Activated CD8-positive, alpha-beta memory T cell treated with anti-CD3 and anti-CD28 coated beads, Interleukin-2, amount 10 ng/mL, durations not matched to agents 7 days and 5 days (primary cell): ENCODE measurements at regions not wholly inside any gene's neighbourhood (a gene's known extent, or its start where the extent isn't known, plus 50 kb on each side); places are given as distances from the start of the nearest gene placed in this dataset.

Source experiments
- ATAC-seq: fragments of 150-1000 bp; cut with Tn5 transposase; one replicate; pipeline ENCODE4 v1.10.0; 2021; ENCODE audit warnings: moderate library complexity
- CTCF ChIA-PET: fragments of 350-600 bp; sonication (Branson Sonifier 250); formaldehyde crosslinking; loops from one replicate; lab custom pipeline; 2021; ENCODE audit warnings: antibody characterized with exemption; lab: Charles Lee
- DNase-seq: peaks from one replicate; pipeline ENCODE4 v3.0.0-alpha.2; 2020
- H3K27ac Mint-ChIP-seq: one replicate; pipeline ENCODE4 v1.8.0; 2021; ENCODE audit warnings: mild to moderate bottlenecking, mixed read lengths
- H3K27me3 Mint-ChIP-seq: one replicate; pipeline ENCODE4 v1.8.0; 2021; ENCODE audit warnings: mixed read lengths
- H3K36me3 Mint-ChIP-seq: one replicate; pipeline ENCODE4 v1.8.0; 2021; ENCODE audit warnings: mild to moderate bottlenecking, mixed read lengths
- H3K4me1 Mint-ChIP-seq: one replicate; pipeline ENCODE4 v1.8.0; 2021; ENCODE audit warnings: mixed read lengths
- H3K4me3 Mint-ChIP-seq: one replicate; pipeline ENCODE4 v1.8.0; 2021; ENCODE audit warnings: mild to moderate bottlenecking, moderate library complexity, mixed read lengths
- H3K9me3 Mint-ChIP-seq: one replicate; pipeline ENCODE4 v1.8.0; 2022; ENCODE audit warnings: low read depth, mixed read lengths

DNA sequence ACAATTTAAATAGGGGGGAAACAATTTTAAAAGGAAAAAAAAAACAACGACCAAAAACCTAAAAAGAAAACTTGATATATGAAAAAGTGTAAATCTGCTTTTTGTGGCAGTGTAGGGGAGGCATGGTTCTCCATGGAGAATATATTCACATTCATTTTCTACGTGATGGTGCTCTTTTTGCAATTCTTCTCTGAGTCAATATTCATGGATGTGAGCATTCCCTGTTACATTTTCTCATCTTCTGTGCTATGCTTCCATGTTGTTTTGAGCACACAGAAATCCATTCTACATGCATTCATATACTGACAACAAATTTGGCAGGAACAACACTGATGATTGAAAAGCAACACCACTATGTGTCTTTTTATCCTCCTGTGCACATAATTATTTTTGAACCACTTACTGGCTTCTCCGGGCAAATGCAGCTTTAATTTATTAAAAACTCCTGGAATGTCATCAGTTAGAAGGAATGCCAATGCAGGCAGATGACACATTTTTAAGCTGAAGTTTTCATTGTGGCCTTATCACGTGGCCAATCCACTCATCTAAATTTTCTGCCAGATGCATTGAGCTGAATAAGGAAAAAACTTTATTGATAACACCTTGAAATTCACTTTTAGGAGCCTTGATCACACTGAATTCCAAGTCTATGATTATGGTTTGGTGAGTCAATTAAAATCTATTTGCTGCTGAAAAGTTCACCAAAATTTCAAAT is 590.6 kb downstream of the NUF2 start:
- ATAC-seq: no peak
- no peak for DNase-seq

DNA sequence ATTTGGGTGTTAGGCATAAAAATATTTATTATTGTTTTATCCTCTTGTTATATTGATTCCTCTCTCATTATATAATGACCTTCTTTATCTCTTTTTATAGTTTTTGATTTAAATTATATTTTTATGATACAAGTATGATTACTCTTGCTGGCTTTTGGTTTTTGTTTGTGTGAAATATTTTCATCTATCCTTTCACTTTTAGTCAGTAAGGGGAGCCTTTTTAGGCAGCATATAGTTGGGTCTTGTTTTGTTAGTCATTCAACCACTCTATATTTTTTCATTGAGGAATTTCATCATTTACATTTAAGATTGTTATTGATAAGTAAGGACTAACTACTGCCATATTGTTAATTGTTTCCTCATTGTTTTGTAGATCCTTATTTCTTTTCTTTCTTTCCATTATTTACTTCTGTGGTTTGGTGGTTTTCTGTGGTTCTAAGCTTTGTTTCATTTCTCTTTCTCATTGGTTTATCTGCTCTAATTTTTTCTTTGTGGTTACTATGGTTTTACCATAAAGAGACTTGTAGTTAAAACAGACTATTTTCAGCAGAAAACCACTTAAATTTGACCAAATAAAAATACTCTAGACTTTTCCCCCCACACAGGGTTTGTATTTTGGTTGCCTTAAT is 593.1 kb downstream of the NUF2 start:
- Mint-ChIP-seq H3K27ac (no peak overlapping the region), H3K27me3 (no peaks in the 10 kb centered on the region), H3K9me3 (no peaks in the 10 kb centered on the region), H3K4me1 (no peaks in the 10 kb centered on the region), H3K4me3 (no peak overlapping the region), H3K36me3 (no peaks in the 10 kb centered on the region)
- CTCF ChIA-PET: no interaction called here
- DNase-seq (no peak), ATAC-seq (no peak)

More for the DNA sequence above, 590.6 kb downstream of the NUF2 start:
- Mint-ChIP-seq H3K27me3 (no peaks in the 10 kb centered on the region), H3K4me1 (no peaks in the 10 kb centered on the region), H3K36me3 (no peaks in the 10 kb centered on the region), H3K27ac (no peak overlapping the region), H3K4me3 (no peak overlapping the region), H3K9me3 (peaks cover 5% of the 10 kb centered on the region)
- CTCF ChIA-PET: no interaction called here

DNA sequence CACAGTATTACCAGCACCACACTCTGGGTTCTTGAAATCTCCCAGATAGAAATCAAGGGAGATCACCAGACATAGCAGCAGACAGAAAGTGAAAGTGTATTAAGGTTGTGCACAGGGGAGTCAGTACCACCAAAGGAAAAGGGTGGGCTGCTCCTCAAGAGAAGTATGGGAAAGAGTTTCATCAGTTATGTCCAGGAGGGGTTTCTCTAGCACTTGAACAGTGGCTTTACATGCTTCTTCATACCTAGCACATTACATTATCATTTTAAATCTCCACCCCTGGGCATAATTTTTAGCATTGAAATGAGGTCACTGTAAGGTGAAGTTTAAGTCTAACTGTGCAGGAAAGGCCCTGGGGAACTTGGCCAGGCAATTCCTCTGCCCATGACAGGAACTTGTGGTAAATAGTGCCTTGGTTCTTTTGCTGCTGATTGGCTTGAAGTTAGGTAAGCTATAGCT is 601.0 kb downstream of the NUF2 start:
- ATAC-seq (no peak), DNase-seq (no peak)
- Mint-ChIP-seq H3K9me3 (no peaks in the 10 kb centered on the region), H3K4me1 (no peaks in the 10 kb centered on the region), H3K27ac (no peak overlapping the region), H3K36me3 (no peaks in the 10 kb centered on the region), H3K4me3 (no peak overlapping the region), H3K27me3 (no peaks in the 10 kb centered on the region)
- CTCF ChIA-PET: no interaction called here

DNA sequence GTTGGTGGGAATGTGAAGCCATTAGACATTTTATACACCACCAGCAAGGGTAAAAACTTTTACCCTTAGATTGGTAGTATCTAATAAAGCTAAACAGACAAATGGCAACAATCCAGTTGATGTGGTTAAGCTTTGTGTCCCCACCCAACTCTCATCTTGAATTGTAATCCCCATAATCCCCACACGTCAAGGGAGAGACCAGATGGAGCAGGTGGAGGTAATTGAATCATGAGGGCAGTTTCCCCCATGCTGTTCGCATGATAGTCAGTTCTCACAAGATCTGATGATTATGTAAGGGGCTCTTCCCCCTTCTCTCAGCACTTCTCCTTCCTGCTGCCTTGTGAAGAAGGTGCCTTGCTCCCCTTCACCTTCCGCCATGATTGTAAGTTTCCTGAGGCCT is 602.3 kb downstream of the NUF2 start:
- no peak for ATAC-seq
- no peak for DNase-seq
- Mint-ChIP-seq H3K4me3 (no peak overlapping the region), H3K9me3 (no peaks in the 10 kb centered on the region), H3K27ac (no peak overlapping the region), H3K27me3 (no peaks in the 10 kb centered on the region), H3K36me3 (no peaks in the 10 kb centered on the region), H3K4me1 (no peaks in the 10 kb centered on the region)
- CTCF ChIA-PET: no interaction called here

DNA sequence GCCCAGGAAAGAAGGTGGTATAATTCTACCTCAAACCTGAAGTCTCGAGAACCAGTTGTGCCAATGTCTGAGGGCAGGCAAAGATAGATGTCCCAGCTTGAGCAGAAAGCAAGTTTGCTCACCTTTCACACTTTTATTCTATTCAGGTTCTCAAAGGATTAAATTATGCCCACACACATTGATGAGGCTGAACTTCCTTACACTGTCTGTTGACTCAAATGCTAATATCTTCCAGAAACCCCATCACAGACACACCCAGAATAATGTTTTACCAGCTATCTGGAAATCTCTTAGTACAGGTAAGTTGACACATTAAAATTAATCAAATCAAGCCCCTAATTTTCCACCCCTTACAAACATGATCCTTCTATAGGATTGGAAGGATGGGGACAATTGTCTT is 605.7 kb downstream of the NUF2 start:
- Mint-ChIP-seq H3K27me3 (no peaks in the 10 kb centered on the region), H3K4me3 (no peak overlapping the region), H3K36me3 (no peaks in the 10 kb centered on the region), H3K27ac (no peak overlapping the region), H3K4me1 (no peaks in the 10 kb centered on the region), H3K9me3 (peaks cover 3% of the 10 kb centered on the region)
- CTCF ChIA-PET: no interaction called here
- no peak for DNase-seq
- no peak for ATAC-seq

DNA sequence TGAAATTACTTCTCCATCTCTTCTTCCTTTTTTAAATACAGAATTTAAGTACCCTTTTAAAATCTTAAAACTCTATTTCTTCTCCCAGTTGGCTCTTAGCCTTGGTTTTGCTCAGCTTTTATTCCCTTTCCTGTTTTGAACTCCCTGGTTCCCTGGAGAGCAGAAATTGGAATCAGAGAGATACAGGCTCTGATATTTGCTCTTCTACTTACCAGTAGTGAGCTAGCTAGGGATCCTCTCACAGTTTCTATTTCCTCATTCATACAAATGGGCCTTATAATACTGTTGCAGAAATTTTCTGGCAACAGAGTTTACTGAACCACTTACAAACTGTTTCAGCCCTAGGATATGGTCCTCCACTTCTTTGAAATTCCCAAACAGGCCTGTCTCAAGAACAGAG is 606.3 kb downstream of the NUF2 start:
- CTCF ChIA-PET: no interaction called here
- no peaks in the 10 kb centered on the region for H3K36me3 Mint-ChIP-seq
- peaks cover 3% of the 10 kb centered on the region for H3K9me3 Mint-ChIP-seq
- ATAC-seq (no peak), DNase-seq (no peak)
- no peaks in the 10 kb centered on the region for H3K4me1 Mint-ChIP-seq
- no peak overlapping the region for H3K27ac Mint-ChIP-seq
- no peaks in the 10 kb centered on the region for H3K27me3 Mint-ChIP-seq
- no peak overlapping the region for H3K4me3 Mint-ChIP-seq

DNA sequence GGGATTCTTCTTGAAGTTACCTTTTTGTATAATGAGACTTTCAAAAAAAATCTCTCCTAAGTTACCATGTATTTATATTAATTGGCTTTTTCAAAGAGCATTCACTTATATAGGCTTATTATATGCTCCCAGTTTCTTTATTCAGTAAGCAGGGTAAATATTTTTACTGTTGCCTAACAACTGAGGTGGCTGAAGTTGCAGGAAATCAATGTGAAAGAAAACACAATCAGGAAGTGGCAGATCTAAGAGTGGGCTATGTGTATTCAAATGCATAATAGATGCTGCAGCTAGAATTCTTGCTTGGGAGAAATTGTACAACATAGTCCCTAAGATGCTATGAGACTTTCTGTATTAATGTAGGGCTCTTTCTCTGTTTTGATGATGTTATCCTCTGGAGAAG is 606.9 kb downstream of the NUF2 start:
- H3K4me3 Mint-ChIP-seq: no peak overlapping the region

DNA sequence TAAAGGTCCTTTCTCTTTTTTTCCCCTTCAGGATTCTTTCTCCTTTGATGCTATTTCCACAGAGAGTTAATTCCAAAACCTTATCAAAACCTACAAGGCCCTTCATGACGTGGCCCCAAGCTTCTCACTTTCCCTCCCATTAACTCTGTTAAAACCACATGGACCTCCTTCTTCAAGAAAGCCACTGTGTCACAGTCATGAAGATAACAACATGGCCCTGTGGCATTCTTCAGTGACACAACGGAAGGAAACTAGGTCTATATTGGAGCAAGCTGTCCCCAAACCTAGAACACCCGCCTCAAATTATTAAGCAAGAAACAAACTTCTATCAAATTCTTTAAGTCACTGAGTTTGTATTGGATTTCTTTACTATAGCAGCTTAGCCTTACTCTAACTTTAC is 611.1 kb downstream of the NUF2 start:
- no peak for DNase-seq
- no peaks in the 10 kb centered on the region for H3K4me1 Mint-ChIP-seq
- no peaks in the 10 kb centered on the region for H3K27me3 Mint-ChIP-seq
- CTCF ChIA-PET: no interaction called here
- H3K9me3 Mint-ChIP-seq: peaks cover 7% of the 10 kb centered on the region
- ATAC-seq: no peak
- H3K36me3 Mint-ChIP-seq: no peaks in the 10 kb centered on the region
- H3K4me3 Mint-ChIP-seq: no peak overlapping the region
- no peak overlapping the region for H3K27ac Mint-ChIP-seq

More for the DNA sequence above, 606.9 kb downstream of the NUF2 start:
- no peak overlapping the region for H3K27ac Mint-ChIP-seq
- H3K36me3 Mint-ChIP-seq: no peaks in the 10 kb centered on the region
- H3K9me3 Mint-ChIP-seq: peaks cover 3% of the 10 kb centered on the region
- no peaks in the 10 kb centered on the region for H3K4me1 Mint-ChIP-seq
- DNase-seq: no peak
- no peak for ATAC-seq
- CTCF ChIA-PET: no interaction called here
- no peaks in the 10 kb centered on the region for H3K27me3 Mint-ChIP-seq

DNA sequence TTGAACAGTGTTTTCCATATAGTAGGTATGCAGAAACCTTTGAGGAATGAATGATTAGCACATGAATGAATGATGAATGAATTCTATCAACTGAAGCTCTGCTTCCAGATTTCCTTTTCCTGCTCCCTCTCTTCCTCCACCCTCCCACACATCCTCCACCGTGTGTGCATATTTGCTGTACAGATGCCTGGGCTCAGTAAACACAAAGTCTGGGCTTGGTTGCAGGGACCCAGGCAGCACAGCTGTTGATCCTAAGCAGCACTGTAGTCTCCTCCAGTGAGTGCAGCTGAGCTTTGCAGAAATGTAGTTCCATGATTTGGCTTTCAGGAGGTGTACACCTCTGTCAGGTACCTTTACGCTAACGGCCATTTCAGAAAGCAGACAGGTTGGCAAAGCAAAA is 611.7 kb downstream of the NUF2 start:
- Mint-ChIP-seq H3K27me3 (no peaks in the 10 kb centered on the region), H3K36me3 (no peaks in the 10 kb centered on the region), H3K27ac (no peak overlapping the region), H3K4me1 (no peaks in the 10 kb centered on the region), H3K4me3 (no peak overlapping the region), H3K9me3 (peaks cover 7% of the 10 kb centered on the region)
- CTCF ChIA-PET: no interaction called here
- DNase-seq (no peak), ATAC-seq (no peak)

DNA sequence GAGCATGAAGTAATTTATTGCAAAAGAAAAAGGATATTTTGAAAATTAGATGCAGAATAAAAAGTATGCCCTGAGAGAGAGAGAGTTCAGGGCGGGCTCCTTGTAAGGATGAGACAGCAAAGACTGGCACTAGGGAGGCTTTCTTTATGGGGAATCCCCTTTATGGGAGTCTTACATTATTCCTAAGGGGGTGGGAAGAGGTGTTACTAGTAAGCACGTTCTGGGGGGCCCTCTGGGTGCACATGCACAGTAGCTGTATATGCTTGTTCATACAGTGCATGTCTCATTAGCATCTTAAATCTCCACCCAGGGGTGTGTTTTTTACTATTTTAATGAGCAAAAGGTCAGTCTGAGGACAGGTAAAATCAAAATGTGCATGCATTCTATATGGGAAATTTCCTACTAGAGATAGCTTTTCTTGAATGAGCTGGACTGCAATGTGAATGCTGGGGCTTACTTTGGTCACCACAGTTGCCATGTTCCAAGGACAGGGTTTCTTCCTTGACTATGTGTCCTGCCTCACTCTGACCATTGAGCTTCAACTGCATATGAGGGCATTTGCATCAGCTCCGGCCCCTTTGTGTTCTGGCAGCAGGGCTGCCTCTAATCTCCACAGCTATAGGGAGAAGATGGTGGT is 614.1 kb downstream of the NUF2 start:
- H3K9me3 Mint-ChIP-seq: peaks cover 7% of the 10 kb centered on the region
- no peaks in the 10 kb centered on the region for H3K4me1 Mint-ChIP-seq
- CTCF ChIA-PET: no interaction called here
- no peak for DNase-seq
- H3K27me3 Mint-ChIP-seq: no peaks in the 10 kb centered on the region
- no peak overlapping the region for H3K4me3 Mint-ChIP-seq
- no peak overlapping the region for H3K27ac Mint-ChIP-seq
- ATAC-seq: no peak
- H3K36me3 Mint-ChIP-seq: no peaks in the 10 kb centered on the region

DNA sequence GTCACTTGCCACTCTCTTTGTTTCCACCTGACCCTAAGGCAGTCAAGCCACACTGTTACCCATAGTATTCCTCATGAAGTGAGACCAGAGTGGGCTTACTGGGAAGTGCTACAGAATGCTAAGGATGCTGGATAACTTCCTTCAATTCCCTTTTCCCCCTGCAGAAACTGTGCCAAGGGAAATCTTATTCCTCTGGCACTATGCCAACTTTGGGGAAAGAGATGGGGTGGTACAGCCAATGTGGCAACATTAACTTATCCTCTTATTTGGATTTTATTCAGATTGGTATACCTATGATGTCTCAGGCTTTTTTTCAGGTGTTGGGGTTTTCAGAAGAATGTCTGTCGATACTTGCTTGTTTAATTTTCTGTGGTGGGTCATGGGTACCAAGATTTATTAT is 599.4 kb upstream of the PBX1 start:
- DNase-seq (no peak), ATAC-seq (no peak)
- H3K36me3 Mint-ChIP-seq: no peaks in the 10 kb centered on the region
- H3K9me3 Mint-ChIP-seq: peaks cover 3% of the 10 kb centered on the region
- no peaks in the 10 kb centered on the region for H3K4me1 Mint-ChIP-seq
- no peak overlapping the region for H3K27ac Mint-ChIP-seq
- CTCF ChIA-PET: no interaction called here
- no peak overlapping the region for H3K4me3 Mint-ChIP-seq
- H3K27me3 Mint-ChIP-seq: no peaks in the 10 kb centered on the region

DNA sequence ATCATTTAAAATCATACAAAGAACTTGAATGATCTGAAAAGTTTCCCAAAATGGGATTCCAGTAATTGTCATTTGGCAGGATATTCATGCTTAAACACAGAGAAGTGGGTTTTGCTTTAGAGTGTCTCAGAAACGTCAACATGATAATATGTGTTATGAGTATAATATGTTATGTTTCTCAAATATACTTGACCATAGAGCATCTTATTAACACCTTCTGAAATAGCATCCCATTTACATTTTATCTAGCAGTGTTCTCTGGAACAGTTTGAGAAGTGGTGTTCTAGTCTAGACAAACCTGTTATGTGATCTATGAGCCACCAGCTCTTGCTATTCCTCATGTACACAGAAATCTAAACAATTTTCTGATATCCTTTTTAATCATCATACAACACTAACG is 588.8 kb upstream of the PBX1 start:
- ATAC-seq: no peak
- CTCF ChIA-PET: no interaction called here

DNA sequence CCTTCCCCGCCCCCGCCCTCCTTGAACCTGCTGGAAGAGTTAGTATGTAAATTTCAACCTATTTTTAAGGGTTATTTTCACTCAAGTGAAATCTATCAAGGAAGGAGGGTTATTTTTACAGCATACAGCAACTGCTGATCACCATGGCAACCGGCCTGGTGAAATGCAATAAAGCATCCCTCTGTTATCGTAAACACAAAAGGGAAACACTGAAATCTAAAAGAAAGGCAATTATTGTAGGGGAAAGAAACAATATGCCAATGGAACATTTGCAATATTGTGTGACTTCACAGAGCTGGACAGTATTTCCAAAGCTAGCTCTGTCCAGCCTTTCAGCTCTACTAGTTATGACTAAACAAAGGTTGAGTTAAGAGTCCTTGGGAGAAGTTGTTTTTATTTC is 588.3 kb upstream of the PBX1 start:
- Mint-ChIP-seq H3K27me3 (no peaks in the 10 kb centered on the region), H3K4me3 (no peak overlapping the region), H3K36me3 (no peaks in the 10 kb centered on the region), H3K4me1 (no peaks in the 10 kb centered on the region), H3K27ac (no peak overlapping the region), H3K9me3 (peaks cover 9% of the 10 kb centered on the region)
- CTCF ChIA-PET: no interaction called here
- DNase-seq (no peak), ATAC-seq (no peak)

More for the DNA sequence above, 588.8 kb upstream of the PBX1 start:
- DNase-seq: no peak
- H3K27me3 Mint-ChIP-seq: no peaks in the 10 kb centered on the region
- H3K4me3 Mint-ChIP-seq: no peak overlapping the region
- peaks cover 10% of the 10 kb centered on the region for H3K9me3 Mint-ChIP-seq
- no peaks in the 10 kb centered on the region for H3K4me1 Mint-ChIP-seq
- no peak overlapping the region for H3K27ac Mint-ChIP-seq
- no peaks in the 10 kb centered on the region for H3K36me3 Mint-ChIP-seq

DNA sequence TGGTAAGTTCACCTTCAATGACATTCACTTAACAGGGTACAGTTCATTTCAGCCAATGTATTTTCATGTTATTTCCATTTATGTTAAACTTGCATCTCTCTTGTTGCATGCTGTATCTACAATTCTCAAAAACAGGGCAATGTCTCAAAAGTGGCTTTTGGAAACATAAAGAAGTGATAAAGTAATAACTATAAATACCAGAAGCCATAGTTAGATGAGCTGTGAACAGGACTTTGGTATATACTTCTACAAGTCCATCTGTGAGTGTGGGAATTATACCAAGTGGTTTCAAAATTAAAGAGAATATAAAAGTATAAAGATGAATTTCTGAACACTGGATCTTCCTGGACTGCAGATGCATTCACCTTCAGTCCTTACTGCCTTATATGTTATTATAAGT is 585.4 kb upstream of the PBX1 start:
- CTCF ChIA-PET: no interaction called here
- Mint-ChIP-seq H3K9me3 (peaks cover 12% of the 10 kb centered on the region), H3K27me3 (no peaks in the 10 kb centered on the region), H3K27ac (no peak overlapping the region), H3K4me1 (no peaks in the 10 kb centered on the region), H3K36me3 (no peaks in the 10 kb centered on the region), H3K4me3 (no peak overlapping the region)
- ATAC-seq (no peak), DNase-seq (no peak)
